Liver (tissue), 8 donors: ENCODE measurements at regions not wholly inside any gene's neighbourhood (a gene's known extent, or its start where the extent isn't known, plus 50 kb on each side); places are given as distances from the start of the nearest gene placed in this dataset.

ENCODE experiments used
- DNase-seq: peaks from one replicate; pipeline ENCODE4 v3.0.0-alpha.2; 2017; ENCODE audit warnings: low spot score
- H3K27ac ChIP-seq, 2 donors: one replicate each; pipeline ENCODE4 v1.7.0; 2013; ENCODE audit warnings: inconsistent platforms in 2 of 2, low read length in 2 of 2, control low read depth in 1 of 2, low read depth in 1 of 2, mild to moderate bottlenecking in 1 of 2
- H3K27me3 ChIP-seq, 4 donors: one replicate each; pipeline versions ENCODE4 v1.6.1 to v1.7.0; 2013; ENCODE audit warnings: low read length in 3 of 4, inconsistent platforms in 1 of 4, mild to moderate bottlenecking in 1 of 4, moderate library complexity in 1 of 4; ENCODE audit not compliant: control insufficient read depth in 4 of 4, insufficient read depth in 4 of 4
- H3K36me3 ChIP-seq, 4 donors: one replicate each; pipeline versions ENCODE4 v1.6.1 to v1.7.0; 2013; ENCODE audit warnings: low read length in 3 of 4, mild to moderate bottlenecking in 3 of 4, low read depth in 1 of 4, moderate library complexity in 1 of 4; ENCODE audit not compliant: control insufficient read depth in 4 of 4, insufficient read depth in 3 of 4
- H3K4me1 ChIP-seq, 4 donors: one replicate each; pipeline versions ENCODE4 v1.6.1 to v1.7.0; 2013; ENCODE audit warnings: low read length in 3 of 4, mild to moderate bottlenecking in 3 of 4, moderate library complexity in 1 of 4; ENCODE audit not compliant: control insufficient read depth in 4 of 4, insufficient read depth in 4 of 4
- H3K4me3 ChIP-seq, 3 donors: one replicate each; pipeline versions ENCODE4 v1.6.1 to v1.7.0; 2013; ENCODE audit warnings: low read length in 3 of 3, control low read depth in 1 of 3, low read depth in 1 of 3, mild to moderate bottlenecking in 1 of 3
- H3K9ac ChIP-seq, 2 donors: one replicate each; pipeline ENCODE4 v1.7.0; 2013; ENCODE audit warnings: low read length in 2 of 2, mild to moderate bottlenecking in 2 of 2, moderate library complexity in 2 of 2, control low read depth in 1 of 2, low read depth in 1 of 2
- H3K9me3 ChIP-seq, 4 donors: one replicate each; pipeline versions ENCODE4 v1.6.1 to v1.7.0; 2013; ENCODE audit warnings: low read length in 3 of 4; ENCODE audit not compliant: control insufficient read depth in 4 of 4
- EGR1 ChIP-seq, 2 donors: IDR thresholded peaks; 2 replicates each; pipeline ENCODE4 v1.6.1; 2016 to 2018; ENCODE audit warnings: antibody characterized with exemption in 2 of 2, low read depth in 2 of 2
- FOXA2 ChIP-seq: IDR thresholded peaks from 2 replicates; pipeline ENCODE4 v1.6.1; 2016; ENCODE audit warnings: antibody characterized with exemption
- GABPA ChIP-seq, 2 donors: IDR thresholded peaks in 1 of 2; conservative IDR thresholded peaks in 1 of 2; 2 replicates each; pipeline ENCODE4 v1.6.1; 2016; ENCODE audit warnings: antibody characterized with exemption in 2 of 2, mild to moderate bottlenecking in 1 of 2, moderate library complexity in 1 of 2
- HNF4A ChIP-seq, 2 donors: conservative IDR thresholded peaks; 2 replicates each; pipeline ENCODE4 v1.6.1; 2016; ENCODE audit warnings: antibody characterized with exemption in 2 of 2, mild to moderate bottlenecking in 2 of 2
- JUND ChIP-seq, 2 donors: IDR thresholded peaks; 2 replicates each; pipeline ENCODE4 v1.6.1; 2016; ENCODE audit warnings: antibody characterized with exemption in 2 of 2
- NR2F2 ChIP-seq: IDR thresholded peaks from 2 replicates; pipeline ENCODE4 v1.6.1; 2016; ENCODE audit warnings: antibody characterized with exemption
- RXRA ChIP-seq, 2 donors: IDR thresholded peaks; 2 replicates each; pipeline ENCODE4 v1.6.1; 2017 to 2018; ENCODE audit warnings: antibody characterized with exemption in 2 of 2, mild to moderate bottlenecking in 1 of 2
- SP1 ChIP-seq: IDR thresholded peaks from 2 replicates; pipeline ENCODE4 v1.6.1; 2018; ENCODE audit warnings: antibody characterized with exemption, mild to moderate bottlenecking
- TAF1 ChIP-seq: conservative IDR thresholded peaks from 2 replicates; pipeline ENCODE4 v1.6.1; 2016; ENCODE audit warnings: antibody characterized with exemption, mild to moderate bottlenecking
- WGBS: extraction: QIAGEN DNeasy Blood & Tissue Kit; methylation state at CpG from one replicate; pipeline ENCODE4 v1.1.7; 2013; 5-methylcytosine and 5-hydroxymethylcytosine counted together
- TF ChIP-seq, protein P1 (sequence below): fragments of 150-350 bp; IDR thresholded peaks from 2 replicates; pipeline ENCODE4 v1.5.1; 2017; ENCODE audit warnings: improper control_type of control experiment, low read depth, low read length; ENCODE audit not compliant: missing input control
- TF ChIP-seq, protein P2 (sequence below): IDR thresholded peaks from 2 replicates; pipeline ENCODE4 v1.6.1; 2016; ENCODE audit warnings: antibody characterized with exemption
- TF ChIP-seq, protein P3 (sequence below): IDR thresholded peaks from 2 replicates; pipeline ENCODE4 v1.6.1; 2016; ENCODE audit warnings: antibody characterized with exemption
- TF ChIP-seq, protein P4 (sequence below): IDR thresholded peaks from 2 replicates; pipeline ENCODE4 v1.6.1; 2016; ENCODE audit warnings: antibody characterized with exemption, mild to moderate bottlenecking
- TF ChIP-seq, protein P5 (sequence below): IDR thresholded peaks from 2 replicates; pipeline ENCODE4 v1.6.1; 2016; ENCODE audit warnings: antibody characterized with exemption
- donor health status: healthy.
- donor health status: healthy.
- donor health status: healthy.
- donor health status: healthy.
- donor health status: healthy.

DNA sequence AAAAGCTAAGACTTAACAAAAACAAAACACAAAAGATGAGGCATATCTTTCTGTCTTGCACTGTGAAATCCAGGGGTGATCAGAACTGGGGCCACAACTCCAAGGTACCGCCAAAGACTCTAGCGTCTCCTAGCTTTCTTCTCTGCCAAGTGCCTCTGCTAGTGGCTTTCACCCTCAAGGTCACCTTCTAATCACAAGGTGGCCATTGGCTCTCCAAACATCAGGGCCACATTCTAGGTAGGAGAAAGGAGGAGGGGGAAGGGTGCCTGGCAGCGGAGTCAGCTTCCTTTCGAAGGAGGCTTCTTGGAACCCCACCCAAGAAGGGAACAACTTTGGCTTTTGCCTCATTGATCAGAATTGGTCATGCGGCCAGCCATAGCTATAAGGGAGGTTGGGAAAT lies 168.8 kb upstream of the SMAD3 start:
- no peak for DNase-seq
- H3K9ac ChIP-seq = no peak overlapping the region
- no peaks in the 10 kb centered on the region for H3K27me3 ChIP-seq
- no peak overlapping the region for H3K27ac ChIP-seq
- H3K4me1 ChIP-seq = no peaks in the 10 kb centered on the region
- no peaks in the 10 kb centered on the region for H3K36me3 ChIP-seq
- no peak overlapping the region for H3K4me3 ChIP-seq
- no peaks in the 10 kb centered on the region for H3K9me3 ChIP-seq
- TF ChIP-seq TAF1 (no peak), NR2F2 (no peak), FOXA2 (no peak), GABPA (IDR thresholded peaks at IDR 0.05 in 1 of 2, conservative IDR thresholded peaks at IDR 0.05 in 1 of 2) (no peak), EGR1 (IDR thresholded peaks at IDR 0.05; ENCODE audit: low read depth in 2 of 2) (no peak), SP1 (no peak)
- TF ChIP-seq, protein P1, sequence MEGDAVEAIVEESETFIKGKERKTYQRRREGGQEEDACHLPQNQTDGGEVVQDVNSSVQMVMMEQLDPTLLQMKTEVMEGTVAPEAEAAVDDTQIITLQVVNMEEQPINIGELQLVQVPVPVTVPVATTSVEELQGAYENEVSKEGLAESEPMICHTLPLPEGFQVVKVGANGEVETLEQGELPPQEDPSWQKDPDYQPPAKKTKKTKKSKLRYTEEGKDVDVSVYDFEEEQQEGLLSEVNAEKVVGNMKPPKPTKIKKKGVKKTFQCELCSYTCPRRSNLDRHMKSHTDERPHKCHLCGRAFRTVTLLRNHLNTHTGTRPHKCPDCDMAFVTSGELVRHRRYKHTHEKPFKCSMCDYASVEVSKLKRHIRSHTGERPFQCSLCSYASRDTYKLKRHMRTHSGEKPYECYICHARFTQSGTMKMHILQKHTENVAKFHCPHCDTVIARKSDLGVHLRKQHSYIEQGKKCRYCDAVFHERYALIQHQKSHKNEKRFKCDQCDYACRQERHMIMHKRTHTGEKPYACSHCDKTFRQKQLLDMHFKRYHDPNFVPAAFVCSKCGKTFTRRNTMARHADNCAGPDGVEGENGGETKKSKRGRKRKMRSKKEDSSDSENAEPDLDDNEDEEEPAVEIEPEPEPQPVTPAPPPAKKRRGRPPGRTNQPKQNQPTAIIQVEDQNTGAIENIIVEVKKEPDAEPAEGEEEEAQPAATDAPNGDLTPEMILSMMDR = no peak
- TF ChIP-seq, protein P2, sequence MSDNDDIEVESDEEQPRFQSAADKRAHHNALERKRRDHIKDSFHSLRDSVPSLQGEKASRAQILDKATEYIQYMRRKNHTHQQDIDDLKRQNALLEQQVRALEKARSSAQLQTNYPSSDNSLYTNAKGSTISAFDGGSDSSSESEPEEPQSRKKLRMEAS = no peak
- TF ChIP-seq, protein P3, sequence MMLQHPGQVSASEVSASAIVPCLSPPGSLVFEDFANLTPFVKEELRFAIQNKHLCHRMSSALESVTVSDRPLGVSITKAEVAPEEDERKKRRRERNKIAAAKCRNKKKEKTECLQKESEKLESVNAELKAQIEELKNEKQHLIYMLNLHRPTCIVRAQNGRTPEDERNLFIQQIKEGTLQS = no peak
- 92% methylated on average over 5 of the region's 5 CpGs for WGBS

DNA sequence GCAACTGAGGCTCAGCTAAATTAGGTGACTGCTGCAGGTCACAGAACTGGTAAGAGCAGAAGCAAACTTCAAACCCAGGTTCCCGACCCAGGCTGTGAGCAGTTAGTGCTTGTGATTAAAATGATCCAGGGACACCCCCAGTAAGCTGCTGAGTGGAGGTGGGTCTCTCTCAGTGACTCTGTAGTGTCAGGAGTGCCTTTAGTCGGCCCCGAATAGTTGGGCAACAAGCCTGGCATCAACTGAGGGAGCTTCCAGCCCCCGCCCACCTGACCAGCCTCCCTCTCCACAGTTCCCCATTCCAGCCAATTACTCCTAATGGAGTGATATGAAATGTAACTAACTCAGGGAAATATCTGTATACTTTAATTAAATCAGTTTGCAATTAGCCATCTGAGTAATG lies 168.0 kb upstream of the SMAD3 start:
- Histone ChIP-seq H3K9me3 (no peaks in the 10 kb centered on the region), H3K27me3 (no peaks in the 10 kb centered on the region), H3K4me1 (no peaks in the 10 kb centered on the region), H3K4me3 (no peak overlapping the region), H3K36me3 (no peaks in the 10 kb centered on the region), H3K9ac (no peak overlapping the region), H3K27ac (no peak overlapping the region)
- WGBS = 84% methylated on average over 4 of the region's 4 CpGs
- no peak for DNase-seq
- TF ChIP-seq, protein P4, sequence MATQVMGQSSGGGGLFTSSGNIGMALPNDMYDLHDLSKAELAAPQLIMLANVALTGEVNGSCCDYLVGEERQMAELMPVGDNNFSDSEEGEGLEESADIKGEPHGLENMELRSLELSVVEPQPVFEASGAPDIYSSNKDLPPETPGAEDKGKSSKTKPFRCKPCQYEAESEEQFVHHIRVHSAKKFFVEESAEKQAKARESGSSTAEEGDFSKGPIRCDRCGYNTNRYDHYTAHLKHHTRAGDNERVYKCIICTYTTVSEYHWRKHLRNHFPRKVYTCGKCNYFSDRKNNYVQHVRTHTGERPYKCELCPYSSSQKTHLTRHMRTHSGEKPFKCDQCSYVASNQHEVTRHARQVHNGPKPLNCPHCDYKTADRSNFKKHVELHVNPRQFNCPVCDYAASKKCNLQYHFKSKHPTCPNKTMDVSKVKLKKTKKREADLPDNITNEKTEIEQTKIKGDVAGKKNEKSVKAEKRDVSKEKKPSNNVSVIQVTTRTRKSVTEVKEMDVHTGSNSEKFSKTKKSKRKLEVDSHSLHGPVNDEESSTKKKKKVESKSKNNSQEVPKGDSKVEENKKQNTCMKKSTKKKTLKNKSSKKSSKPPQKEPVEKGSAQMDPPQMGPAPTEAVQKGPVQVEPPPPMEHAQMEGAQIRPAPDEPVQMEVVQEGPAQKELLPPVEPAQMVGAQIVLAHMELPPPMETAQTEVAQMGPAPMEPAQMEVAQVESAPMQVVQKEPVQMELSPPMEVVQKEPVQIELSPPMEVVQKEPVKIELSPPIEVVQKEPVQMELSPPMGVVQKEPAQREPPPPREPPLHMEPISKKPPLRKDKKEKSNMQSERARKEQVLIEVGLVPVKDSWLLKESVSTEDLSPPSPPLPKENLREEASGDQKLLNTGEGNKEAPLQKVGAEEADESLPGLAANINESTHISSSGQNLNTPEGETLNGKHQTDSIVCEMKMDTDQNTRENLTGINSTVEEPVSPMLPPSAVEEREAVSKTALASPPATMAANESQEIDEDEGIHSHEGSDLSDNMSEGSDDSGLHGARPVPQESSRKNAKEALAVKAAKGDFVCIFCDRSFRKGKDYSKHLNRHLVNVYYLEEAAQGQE = no peak
- TF ChIP-seq EGR1 (IDR thresholded peaks at IDR 0.05; ENCODE audit: low read depth in 2 of 2) = no peak
- TF ChIP-seq HNF4A (conservative IDR thresholded peaks at IDR 0.05) = no peak
- no peak for TF ChIP-seq SP1
- no peak for TF ChIP-seq FOXA2
- TF ChIP-seq, protein P5, sequence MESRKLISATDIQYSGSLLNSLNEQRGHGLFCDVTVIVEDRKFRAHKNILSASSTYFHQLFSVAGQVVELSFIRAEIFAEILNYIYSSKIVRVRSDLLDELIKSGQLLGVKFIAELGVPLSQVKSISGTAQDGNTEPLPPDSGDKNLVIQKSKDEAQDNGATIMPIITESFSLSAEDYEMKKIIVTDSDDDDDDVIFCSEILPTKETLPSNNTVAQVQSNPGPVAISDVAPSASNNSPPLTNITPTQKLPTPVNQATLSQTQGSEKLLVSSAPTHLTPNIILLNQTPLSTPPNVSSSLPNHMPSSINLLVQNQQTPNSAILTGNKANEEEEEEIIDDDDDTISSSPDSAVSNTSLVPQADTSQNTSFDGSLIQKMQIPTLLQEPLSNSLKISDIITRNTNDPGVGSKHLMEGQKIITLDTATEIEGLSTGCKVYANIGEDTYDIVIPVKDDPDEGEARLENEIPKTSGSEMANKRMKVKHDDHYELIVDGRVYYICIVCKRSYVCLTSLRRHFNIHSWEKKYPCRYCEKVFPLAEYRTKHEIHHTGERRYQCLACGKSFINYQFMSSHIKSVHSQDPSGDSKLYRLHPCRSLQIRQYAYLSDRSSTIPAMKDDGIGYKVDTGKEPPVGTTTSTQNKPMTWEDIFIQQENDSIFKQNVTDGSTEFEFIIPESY = no peak
- TF ChIP-seq, protein P1 = no peak
- TF ChIP-seq NR2F2 = no peak
- no peak for TF ChIP-seq RXRA (IDR thresholded peaks at IDR 0.05)
- TF ChIP-seq JUND (IDR thresholded peaks at IDR 0.05) = no peak
- no peak for TF ChIP-seq TAF1
- TF ChIP-seq GABPA (IDR thresholded peaks at IDR 0.05 in 1 of 2, conservative IDR thresholded peaks at IDR 0.05 in 1 of 2) = no peak
